ENCODE measurements at regions not wholly inside any gene's neighbourhood (a gene's known extent, or its start where the extent isn't known, plus 50 kb on each side); places are given as distances from the start of the nearest gene placed in this dataset.

GRCh38 chr3:106276755-106277612 lies 408.2 kb upstream of the CBLB start:
- H4K8ac ChIP-seq (ENCODE audit: low read depth, low read length) = no peak overlapping the region
- H2AFZ ChIP-seq (ENCODE audit: insufficient read depth, low read length, poor library complexity) = no peak overlapping the region
- H3K4me1 ChIP-seq (ENCODE audit: control insufficient read depth in 1 of 2, insufficient read depth in 2 of 2, low read length in 2 of 2) = no peaks in the 10 kb centered on the region
- no peak overlapping the region for H3K23ac ChIP-seq (ENCODE audit: low read length)
- WGBS (ENCODE audit: extremely low coverage, insufficient coverage, insufficient read length) = no CpG with 5 or more reads among the region's 6 CpGs
- H2BK12ac ChIP-seq (ENCODE audit: low read length) = no peak overlapping the region
- H4K12ac ChIP-seq (ENCODE audit: low read depth, low read length) = no peak overlapping the region
- H3K4me3 ChIP-seq (ENCODE audit: low read depth, low read length) = no peak overlapping the region
- H3K18ac ChIP-seq (ENCODE audit: low read length) = no peak overlapping the region
- H3K27me3 ChIP-seq (ENCODE audit: insufficient read depth, low read length) = no peaks in the 10 kb centered on the region
- H3K79me1 ChIP-seq (ENCODE audit: low read length) = no peaks in the 10 kb centered on the region
- no peak overlapping the region for H2AK5ac ChIP-seq (ENCODE audit: low read length)
- H2BK5ac ChIP-seq (ENCODE audit: low read depth, low read length, poor library complexity) = no peak overlapping the region
- H3K9me3 ChIP-seq (ENCODE audit: insufficient read depth, low read depth, low read length) = no peaks in the 10 kb centered on the region
- H3K4me2 ChIP-seq (ENCODE audit: low read length) = no peak overlapping the region
- no peaks in the 10 kb centered on the region for H3K36me3 ChIP-seq (ENCODE audit: control insufficient read depth in 1 of 2, insufficient read depth in 2 of 2, low read length in 2 of 2)
- H2BK120ac ChIP-seq (ENCODE audit: insufficient read depth, low read length, poor library complexity) = no peak overlapping the region
- no peak overlapping the region for H3K9ac ChIP-seq (ENCODE audit: low read length)
- H4K91ac ChIP-seq (ENCODE audit: low read depth, low read length) = no peak overlapping the region
- no peaks in the 10 kb centered on the region for H3K79me2 ChIP-seq (ENCODE audit: control insufficient read depth, insufficient read depth, low read length, poor library complexity)
- H3K14ac ChIP-seq (ENCODE audit: low read length) = no peak overlapping the region
- no peak for DNase-seq
- no peak overlapping the region for H3K4ac ChIP-seq (ENCODE audit: low read depth, low read length)
- no peak overlapping the region for H3K27ac ChIP-seq (ENCODE audit: low read depth, low read length)

- Histone ChIP-seq H3K36me3 (ENCODE audit: control insufficient read depth in 1 of 2, insufficient read depth in 2 of 2, low read length in 2 of 2) (no peaks in the 10 kb centered on the region), H3K9me3 (ENCODE audit: insufficient read depth, low read depth, low read length) (no peaks in the 10 kb centered on the region), H3K4me1 (ENCODE audit: control insufficient read depth in 1 of 2, insufficient read depth in 2 of 2, low read length in 2 of 2) (no peaks in the 10 kb centered on the region), H3K27ac (ENCODE audit: low read depth, low read length) (no peak overlapping the region), H3K4ac (ENCODE audit: low read depth, low read length) (no peak overlapping the region), H4K8ac (ENCODE audit: low read depth, low read length) (no peak overlapping the region), H3K79me2 (ENCODE audit: control insufficient read depth, insufficient read depth, low read length, poor library complexity) (no peaks in the 10 kb centered on the region), H3K79me1 (ENCODE audit: low read length) (no peaks in the 10 kb centered on the region), H3K27me3 (ENCODE audit: insufficient read depth, low read length) (no peaks in the 10 kb centered on the region), H3K9ac (ENCODE audit: low read length) (no peak overlapping the region), H4K91ac (ENCODE audit: low read depth, low read length) (no peak overlapping the region), H4K12ac (ENCODE audit: low read depth, low read length) (no peak overlapping the region), H3K18ac (ENCODE audit: low read length) (no peak overlapping the region), H2AFZ (ENCODE audit: insufficient read depth, low read length, poor library complexity) (no peak overlapping the region), H3K14ac (ENCODE audit: low read length) (no peak overlapping the region), H2AK5ac (ENCODE audit: low read length) (no peak overlapping the region), H2BK120ac (ENCODE audit: insufficient read depth, low read length, poor library complexity) (no peak overlapping the region), H2BK12ac (ENCODE audit: low read length) (no peak overlapping the region), H2BK5ac (ENCODE audit: low read depth, low read length, poor library complexity) (no peak overlapping the region), H3K23ac (ENCODE audit: low read length) (no peak overlapping the region), H3K4me2 (ENCODE audit: low read length) (no peak overlapping the region), H3K4me3 (ENCODE audit: low read depth, low read length) (no peak overlapping the region)
- WGBS (ENCODE audit: extremely low coverage, insufficient coverage, insufficient read length) = no CpG with 5 or more reads among the region's 1 CpG
- no peak for DNase-seq
Observed at GRCh38 chr3:106277731-106278130, 408.9 kb upstream of the CBLB start.

GRCh38 chr3:106281221-106281620 lies 412.4 kb upstream of the CBLB start:
- Histone ChIP-seq H2BK5ac (ENCODE audit: low read depth, low read length, poor library complexity) (no peak overlapping the region), H3K79me1 (ENCODE audit: low read length) (no peaks in the 10 kb centered on the region), H2AFZ (ENCODE audit: insufficient read depth, low read length, poor library complexity) (no peak overlapping the region), H3K18ac (ENCODE audit: low read length) (no peak overlapping the region), H3K79me2 (ENCODE audit: control insufficient read depth, insufficient read depth, low read length, poor library complexity) (no peaks in the 10 kb centered on the region), H3K23ac (ENCODE audit: low read length) (no peak overlapping the region), H3K4ac (ENCODE audit: low read depth, low read length) (no peak overlapping the region), H3K9ac (ENCODE audit: low read length) (no peak overlapping the region), H2BK12ac (ENCODE audit: low read length) (no peak overlapping the region), H3K4me2 (ENCODE audit: low read length) (no peak overlapping the region), H3K9me3 (ENCODE audit: insufficient read depth, low read depth, low read length) (peaks cover 2% of the 10 kb centered on the region), H3K14ac (ENCODE audit: low read length) (no peak overlapping the region), H3K27me3 (ENCODE audit: insufficient read depth, low read length) (no peaks in the 10 kb centered on the region), H2AK5ac (ENCODE audit: low read length) (no peak overlapping the region), H3K4me1 (ENCODE audit: control insufficient read depth in 1 of 2, insufficient read depth in 2 of 2, low read length in 2 of 2) (no peaks in the 10 kb centered on the region), H2BK120ac (ENCODE audit: insufficient read depth, low read length, poor library complexity) (no peak overlapping the region), H3K36me3 (ENCODE audit: control insufficient read depth in 1 of 2, insufficient read depth in 2 of 2, low read length in 2 of 2) (no peaks in the 10 kb centered on the region), H3K27ac (ENCODE audit: low read depth, low read length) (no peak overlapping the region), H3K4me3 (ENCODE audit: low read depth, low read length) (no peak overlapping the region), H4K91ac (ENCODE audit: low read depth, low read length) (no peak overlapping the region), H4K8ac (ENCODE audit: low read depth, low read length) (no peak overlapping the region), H4K12ac (ENCODE audit: low read depth, low read length) (no peak overlapping the region)
- no CpG with 5 or more reads among the region's 2 CpGs for WGBS (ENCODE audit: extremely low coverage, insufficient coverage, insufficient read length)
- DNase-seq = no peak

DNA sequence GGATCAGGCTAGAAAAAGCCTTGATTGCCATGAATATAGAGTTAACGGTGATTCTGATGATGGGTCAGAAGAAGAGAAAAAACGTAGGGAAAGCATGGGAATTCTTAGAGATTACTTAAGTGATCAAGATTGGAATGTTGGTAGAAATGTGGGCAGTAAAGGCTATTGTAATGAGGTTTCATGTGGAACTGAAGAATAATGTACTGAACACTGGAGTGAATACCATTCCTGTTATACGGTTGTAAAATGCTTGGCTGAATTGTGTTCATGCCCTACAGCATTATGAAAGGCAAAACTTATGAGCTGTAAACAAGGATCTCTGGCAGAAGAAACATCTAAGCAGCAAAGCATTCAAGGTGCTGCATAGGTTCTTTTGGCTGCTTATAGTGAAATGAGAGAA lies 414.1 kb upstream of the CBLB start:
- no peak overlapping the region for H3K4ac ChIP-seq (ENCODE audit: low read depth, low read length)
- no peaks in the 10 kb centered on the region for H3K79me2 ChIP-seq (ENCODE audit: control insufficient read depth, insufficient read depth, low read length, poor library complexity)
- H2BK12ac ChIP-seq (ENCODE audit: low read length) = no peak overlapping the region
- H3K4me1 ChIP-seq (ENCODE audit: control insufficient read depth in 1 of 2, insufficient read depth in 2 of 2, low read length in 2 of 2) = no peaks in the 10 kb centered on the region
- no peak overlapping the region for H2AK5ac ChIP-seq (ENCODE audit: low read length)
- H3K27me3 ChIP-seq (ENCODE audit: insufficient read depth, low read length) = no peaks in the 10 kb centered on the region
- H3K9ac ChIP-seq (ENCODE audit: low read length) = no peak overlapping the region
- no peaks in the 10 kb centered on the region for H3K79me1 ChIP-seq (ENCODE audit: low read length)
- no peak overlapping the region for H3K18ac ChIP-seq (ENCODE audit: low read length)
- no peak overlapping the region for H2AFZ ChIP-seq (ENCODE audit: insufficient read depth, low read length, poor library complexity)
- H3K14ac ChIP-seq (ENCODE audit: low read length) = no peak overlapping the region
- H3K4me3 ChIP-seq (ENCODE audit: low read depth, low read length) = no peak overlapping the region
- no peak overlapping the region for H3K4me2 ChIP-seq (ENCODE audit: low read length)
- peaks cover 2% of the 10 kb centered on the region for H3K9me3 ChIP-seq (ENCODE audit: insufficient read depth, low read depth, low read length)
- H3K36me3 ChIP-seq (ENCODE audit: control insufficient read depth in 1 of 2, insufficient read depth in 2 of 2, low read length in 2 of 2) = no peaks in the 10 kb centered on the region
- no peak overlapping the region for H2BK120ac ChIP-seq (ENCODE audit: insufficient read depth, low read length, poor library complexity)
- no CpG with 5 or more reads among the region's 3 CpGs for WGBS (ENCODE audit: extremely low coverage, insufficient coverage, insufficient read length)
- no peak overlapping the region for H4K12ac ChIP-seq (ENCODE audit: low read depth, low read length)
- H3K23ac ChIP-seq (ENCODE audit: low read length) = no peak overlapping the region
- DNase-seq = peak in 1 of 2 donors; percentile 64
- H4K8ac ChIP-seq (ENCODE audit: low read depth, low read length) = no peak overlapping the region
- no peak overlapping the region for H3K27ac ChIP-seq (ENCODE audit: low read depth, low read length)
- H2BK5ac ChIP-seq (ENCODE audit: low read depth, low read length, poor library complexity) = no peak overlapping the region
- H4K91ac ChIP-seq (ENCODE audit: low read depth, low read length) = no peak overlapping the region

Data from trophoblast cell (in vitro differentiated cells and primary cell).